ENCODE measurements at regions not wholly inside any gene's neighbourhood (a gene's known extent, or its start where the extent isn't known, plus 50 kb on each side); places are given as distances from the start of the nearest gene placed in this dataset.

GRCh38 chr18:51510020-51510419 lies 312.5 kb upstream of the MEX3C start:
- H3K36me3 ChIP-seq (ENCODE audit: control insufficient read depth in 4 of 4, insufficient read depth in 4 of 4, low read length in 4 of 4), result no peaks in the 10 kb centered on the region
- no peak overlapping the region for H3K9ac ChIP-seq (ENCODE audit: insufficient read depth in 1 of 2, low read length in 2 of 2)
- no peaks in the 10 kb centered on the region for H3K4me1 ChIP-seq (ENCODE audit: control insufficient read depth in 5 of 5, insufficient read depth in 5 of 5, low read length in 5 of 5)
- no peak for DNase-seq
- H3K27ac ChIP-seq (ENCODE audit: low read depth in 1 of 2, low read length in 1 of 2), result no peak overlapping the region
- no peak for ATAC-seq (ENCODE audit: insufficient read depth, low FRiP score)
- TF ChIP-seq CTCF (IDR thresholded peaks at IDR 0.05; ENCODE audit: control extremely low read depth, extremely low read depth), result no peak
- no peaks in the 10 kb centered on the region for H3K27me3 ChIP-seq (ENCODE audit: control insufficient read depth in 3 of 3, insufficient read depth in 3 of 3, low read length in 2 of 3)
- peaks cover 0 to 7% (median 0%) of the 10 kb centered on the region in 4 donors for H3K9me3 ChIP-seq (ENCODE audit: control insufficient read depth in 4 of 4, insufficient read depth in 3 of 4, low read length in 3 of 4)
- no peak overlapping the region for H3K4me3 ChIP-seq

GRCh38 chr18:51513517-51513916 lies 316.0 kb upstream of the MEX3C start:
- no peak overlapping the region for H3K4me3 ChIP-seq
- H3K27me3 ChIP-seq (ENCODE audit: control insufficient read depth in 3 of 3, insufficient read depth in 3 of 3, low read length in 2 of 3), result no peaks in the 10 kb centered on the region
- no peaks in the 10 kb centered on the region for H3K36me3 ChIP-seq (ENCODE audit: control insufficient read depth in 4 of 4, insufficient read depth in 4 of 4, low read length in 4 of 4)
- no peak for TF ChIP-seq CTCF (IDR thresholded peaks at IDR 0.05; ENCODE audit: control extremely low read depth, extremely low read depth)
- H3K4me1 ChIP-seq (ENCODE audit: control insufficient read depth in 5 of 5, insufficient read depth in 5 of 5, low read length in 5 of 5), result no peaks in the 10 kb centered on the region
- no peak for ATAC-seq (ENCODE audit: insufficient read depth, low FRiP score)
- H3K9ac ChIP-seq (ENCODE audit: insufficient read depth in 1 of 2, low read length in 2 of 2), result no peak overlapping the region
- H3K27ac ChIP-seq (ENCODE audit: low read depth in 1 of 2, low read length in 1 of 2), result no peak overlapping the region
- H3K9me3 ChIP-seq (ENCODE audit: control insufficient read depth in 4 of 4, insufficient read depth in 3 of 4, low read length in 3 of 4), result peaks cover 0 to 7% (median 0%) of the 10 kb centered on the region in 4 donors
- no peak for DNase-seq

- TF ChIP-seq CTCF (IDR thresholded peaks at IDR 0.05; ENCODE audit: control extremely low read depth, extremely low read depth), result no peak
- ATAC-seq (ENCODE audit: insufficient read depth, low FRiP score), result no peak
- no peak for DNase-seq
- Histone ChIP-seq H3K36me3 (ENCODE audit: control insufficient read depth in 4 of 4, insufficient read depth in 4 of 4, low read length in 4 of 4) (no peaks in the 10 kb centered on the region), H3K4me3 (no peak overlapping the region), H3K9me3 (ENCODE audit: control insufficient read depth in 4 of 4, insufficient read depth in 3 of 4, low read length in 3 of 4) (peaks cover 0 to 6% (median 0%) of the 10 kb centered on the region in 4 donors), H3K9ac (ENCODE audit: insufficient read depth in 1 of 2, low read length in 2 of 2) (no peak overlapping the region), H3K27ac (ENCODE audit: low read depth in 1 of 2, low read length in 1 of 2) (no peak overlapping the region), H3K27me3 (ENCODE audit: control insufficient read depth in 3 of 3, insufficient read depth in 3 of 3, low read length in 2 of 3) (no peaks in the 10 kb centered on the region), H3K4me1 (ENCODE audit: control insufficient read depth in 5 of 5, insufficient read depth in 5 of 5, low read length in 5 of 5) (no peaks in the 10 kb centered on the region)
- WGBS, 2 donors, result 84 to 85% methylated on average over 2 of the region's 2 CpGs
Measured at GRCh38 chr18:51514128-51514527, 316.6 kb upstream of the MEX3C start.

GRCh38 chr18:51516478-51517038 lies 319.1 kb upstream of the MEX3C start:
- Histone ChIP-seq H3K27ac (ENCODE audit: low read depth in 1 of 2, low read length in 1 of 2) (no peak overlapping the region), H3K4me1 (ENCODE audit: control insufficient read depth in 5 of 5, insufficient read depth in 5 of 5, low read length in 5 of 5) (no peaks in the 10 kb centered on the region), H3K27me3 (ENCODE audit: control insufficient read depth in 3 of 3, insufficient read depth in 3 of 3, low read length in 2 of 3) (no peaks in the 10 kb centered on the region), H3K36me3 (ENCODE audit: control insufficient read depth in 4 of 4, insufficient read depth in 4 of 4, low read length in 4 of 4) (no peaks in the 10 kb centered on the region), H3K9ac (ENCODE audit: insufficient read depth in 1 of 2, low read length in 2 of 2) (no peak overlapping the region), H3K4me3 (no peak overlapping the region), H3K9me3 (ENCODE audit: control insufficient read depth in 4 of 4, insufficient read depth in 3 of 4, low read length in 3 of 4) (peaks cover 0 to 9% (median 0%) of the 10 kb centered on the region in 4 donors)
- DNase-seq (no peak), ATAC-seq (ENCODE audit: insufficient read depth, low FRiP score) (no peak)
- no peak for TF ChIP-seq CTCF (IDR thresholded peaks at IDR 0.05; ENCODE audit: control extremely low read depth, extremely low read depth)
- whole genome bisulfite sequencing, 2 donors, result 86 to 93% methylated on average over 5 of the region's 5 CpGs

Measured in lung (tissue), 11 donors.